NCI-H460 (cell line): ENCODE measurements at regions not wholly inside any gene's neighbourhood (a gene's known extent, or its start where the extent isn't known, plus 50 kb on each side); places are given as distances from the start of the nearest gene placed in this dataset.
"Not testable (repeated sequence)": the region's sequence is repeated elsewhere in the genome, so short reads cannot be mapped to it uniquely, and the experiment has no call there.

Experiments used
- DNase-seq: peaks from one replicate; pipeline ENCODE4 v3.0.0-alpha.2; 2016; ENCODE audit warnings: low read depth; ENCODE audit errors: extremely low read depth

GRCh38 chr5:121573721-121574382 lies 277.8 kb upstream of the FTMT start:
- DNase-seq = no peak

- DNase-seq = no peak
These were observed 270.1 kb upstream of the FTMT start for GRCh38 chr5:121581588-121581987.

- DNase-seq = no peak
These were observed 254.8 kb upstream of the FTMT start for GRCh38 chr5:121596882-121597281.

GRCh38 chr5:121608826-121609225 lies 242.9 kb upstream of the FTMT start:
- DNase-seq = no peak

GRCh38 chr5:121624035-121624434 lies 227.6 kb upstream of the FTMT start:
- no peak for DNase-seq

GRCh38 chr5:121628783-121629182 lies 222.9 kb upstream of the FTMT start:
- DNase-seq = no peak

- no peak for DNase-seq
These were observed 221.3 kb upstream of the FTMT start for GRCh38 chr5:121630402-121630801.

GRCh38 chr5:121634946-121635345 lies 216.7 kb upstream of the FTMT start:
- DNase-seq = no peak

GRCh38 chr5:121638126-121638525 lies 213.6 kb upstream of the FTMT start:
- DNase-seq = no peak

- no peak for DNase-seq
These were observed 211.4 kb upstream of the FTMT start for GRCh38 chr5:121640298-121640697.

- DNase-seq = no peak
These were observed 193.5 kb upstream of the FTMT start for GRCh38 chr5:121658221-121658620.

- DNase-seq = no peak
These were observed 191.5 kb upstream of the FTMT start for GRCh38 chr5:121660142-121660541.

GRCh38 chr5:121665542-121665941 lies 186.1 kb upstream of the FTMT start:
- DNase-seq = not testable (repeated sequence)

- DNase-seq = no peak
These were observed 184.4 kb upstream of the FTMT start for GRCh38 chr5:121667292-121667691.

- no peak for DNase-seq
These were observed 183.0 kb upstream of the FTMT start for GRCh38 chr5:121668635-121669034.

- no peak for DNase-seq
These were observed 180.1 kb upstream of the FTMT start for GRCh38 chr5:121671624-121672023.

- no peak for DNase-seq
These were observed 175.8 kb upstream of the FTMT start for GRCh38 chr5:121675924-121676323.

- DNase-seq = no peak
These were observed 170.3 kb upstream of the FTMT start for GRCh38 chr5:121681229-121681855.

GRCh38 chr5:121688126-121688525 lies 163.6 kb upstream of the FTMT start:
- DNase-seq = no peak

GRCh38 chr5:121688781-121689180 lies 162.9 kb upstream of the FTMT start:
- DNase-seq = no peak

- no peak for DNase-seq
These were observed 160.2 kb upstream of the FTMT start for GRCh38 chr5:121691478-121691877.

GRCh38 chr5:121692158-121692557 lies 159.5 kb upstream of the FTMT start:
- no peak for DNase-seq

- DNase-seq = no peak
These were observed 157.8 kb upstream of the FTMT start for GRCh38 chr5:121693864-121694263.
